NOMO-1 treated with dmso at 0.1 percent for 144 hours (cell line): ENCODE measurements at regions not wholly inside any gene's neighbourhood (a gene's known extent, or its start where the extent isn't known, plus 50 kb on each side); places are given as distances from the start of the nearest gene placed in this dataset.
"Not testable (repeated sequence)": the region's sequence is repeated elsewhere in the genome, so short reads cannot be mapped to it uniquely, and the experiment has no call there.

ENCODE experiments used
- DNase-seq: peaks from one replicate; lab custom pipeline; 2025; ENCODE audit not compliant: unreplicated experiment; lab: John Stamatoyannopoulos, UW

- no peak for DNase-seq
These were observed 158.8 kb upstream of the TBL1XR1 start for GRCh38 chr3:177356113-177356512.

- no peak for DNase-seq
These were observed 159.7 kb upstream of the TBL1XR1 start for GRCh38 chr3:177356952-177357351.

- DNase-seq = peak; percentile 74
These were observed 160.2 kb upstream of the TBL1XR1 start for GRCh38 chr3:177357352-177358090.

GRCh38 chr3:177358091-177358976 lies 161.1 kb upstream of the TBL1XR1 start:
- peak; percentile 91 for DNase-seq

- DNase-seq = no peak
These were observed 161.8 kb upstream of the TBL1XR1 start for GRCh38 chr3:177358977-177359592.

GRCh38 chr3:177359593-177360357 lies 162.5 kb upstream of the TBL1XR1 start:
- peak; percentile 95 for DNase-seq

DNA sequence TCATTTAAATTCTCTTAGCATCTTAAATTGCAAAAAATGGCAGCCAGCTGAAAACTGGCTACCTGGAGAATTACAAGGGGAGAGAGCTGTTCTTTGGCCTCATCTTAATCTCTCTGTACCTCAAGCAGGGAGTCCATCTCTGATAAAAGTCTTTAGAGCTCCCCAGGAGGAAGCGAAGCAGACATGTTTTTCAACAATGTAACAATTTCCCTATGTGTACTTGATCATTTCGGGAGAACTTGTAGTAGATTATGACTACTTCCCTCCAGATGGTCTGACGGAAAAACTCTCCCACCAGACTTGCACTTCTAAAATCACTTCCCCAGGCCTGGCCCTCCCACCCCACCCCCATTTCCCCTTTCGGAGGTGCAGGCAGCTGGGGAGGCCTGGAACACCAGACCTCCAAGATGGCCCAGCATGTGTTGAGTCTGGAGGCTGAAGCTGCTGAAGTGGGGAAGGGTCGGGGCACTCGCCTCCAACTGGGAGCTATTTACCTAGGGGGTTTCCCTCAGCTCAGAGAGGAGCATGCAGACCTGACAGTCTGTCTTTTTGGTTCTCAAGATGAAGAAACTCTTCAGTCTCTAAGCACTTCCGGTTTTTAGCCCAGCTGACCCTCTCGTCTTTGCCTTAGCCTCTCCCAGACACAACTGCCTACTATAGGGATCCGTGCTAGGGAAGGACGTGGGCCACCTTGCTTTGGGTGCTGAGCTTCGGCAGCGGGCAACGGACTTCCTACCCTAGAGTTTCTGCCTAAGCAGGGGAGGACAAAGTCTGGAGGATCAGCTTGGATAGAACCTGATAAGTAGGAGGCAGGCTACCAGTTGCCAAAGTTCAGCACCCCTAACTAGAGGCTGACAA lies 164.0 kb upstream of the TBL1XR1 start:
- peak; percentile 77 for DNase-seq

GRCh38 chr3:177362626-177363025 lies 165.3 kb upstream of the TBL1XR1 start:
- no peak for DNase-seq

- DNase-seq = no peak
These were observed 167.0 kb upstream of the TBL1XR1 start for GRCh38 chr3:177364236-177364635.

GRCh38 chr3:177365294-177365693 lies 168.0 kb upstream of the TBL1XR1 start:
- not testable (repeated sequence) for DNase-seq

DNA sequence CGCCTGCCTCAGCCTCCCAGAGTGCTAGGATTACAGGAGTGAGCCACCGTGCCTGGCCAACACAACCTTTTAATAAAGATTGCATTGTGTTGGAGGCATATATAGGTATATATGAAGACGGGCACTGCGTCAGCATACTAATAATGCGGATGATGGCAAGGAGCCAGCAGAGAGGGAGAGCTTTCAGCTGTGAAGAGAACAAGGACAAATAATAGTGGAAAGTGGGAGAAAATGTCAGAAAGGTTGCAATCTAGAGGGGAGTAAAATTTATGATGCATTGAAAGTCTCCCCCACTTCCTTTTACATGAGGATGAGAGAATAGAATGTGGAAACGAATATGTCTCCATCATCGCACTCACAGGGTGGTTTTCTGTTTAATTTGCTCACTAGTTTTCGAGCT lies 170.5 kb upstream of the TBL1XR1 start:
- no peak for DNase-seq

- DNase-seq = no peak
These were observed 173.1 kb upstream of the TBL1XR1 start for GRCh38 chr3:177370246-177370822.

- DNase-seq = no peak
These were observed 173.9 kb upstream of the TBL1XR1 start for GRCh38 chr3:177371146-177371545.

- DNase-seq = no peak
These were observed 174.6 kb upstream of the TBL1XR1 start for GRCh38 chr3:177371888-177372287.

- DNase-seq = no peak
These were observed 177.0 kb upstream of the TBL1XR1 start for GRCh38 chr3:177374323-177374722.

GRCh38 chr3:177375316-177375715 lies 178.0 kb upstream of the TBL1XR1 start:
- DNase-seq = no peak

DNA sequence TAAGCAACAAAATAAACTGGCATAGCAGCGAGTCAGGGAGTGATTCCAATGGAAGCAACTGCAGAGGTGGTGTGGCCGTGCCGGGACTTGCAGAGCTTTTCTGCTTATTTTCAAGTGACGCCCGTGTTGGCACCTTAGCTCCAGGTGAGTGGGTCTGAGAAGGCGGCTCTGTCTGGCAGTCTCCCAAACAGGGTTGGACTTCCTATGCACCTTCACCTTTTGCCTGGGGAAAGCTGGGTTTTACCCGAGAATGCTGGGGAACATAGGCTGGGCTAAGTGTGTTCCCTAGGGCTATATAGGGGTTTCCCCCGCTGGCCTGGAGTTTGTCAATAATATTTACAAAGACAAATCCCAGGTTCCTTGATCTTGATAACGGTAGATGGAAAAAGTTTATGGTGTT lies 179.9 kb upstream of the TBL1XR1 start:
- DNase-seq = no peak

GRCh38 chr3:177378168-177378567 lies 180.9 kb upstream of the TBL1XR1 start:
- no peak for DNase-seq

DNA sequence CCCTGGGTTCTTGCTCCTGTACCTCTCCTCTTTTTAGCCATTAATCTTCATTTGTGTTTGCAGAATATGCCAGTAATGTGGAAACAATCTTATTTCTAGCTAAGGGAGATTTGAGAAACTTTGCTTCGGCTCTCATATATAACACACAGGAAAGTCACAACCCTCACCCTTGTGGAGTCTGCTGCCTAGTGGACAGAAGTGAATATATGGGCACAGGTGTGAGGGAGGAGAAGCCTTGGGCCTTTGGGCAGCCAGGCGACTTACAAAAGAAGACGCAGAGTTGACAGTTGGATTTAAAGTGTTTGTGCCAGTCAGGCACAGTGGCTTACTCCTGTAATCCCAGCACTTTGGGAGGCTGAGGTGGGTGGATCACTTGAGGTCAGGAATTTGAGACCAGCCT lies 181.8 kb upstream of the TBL1XR1 start:
- no peak for DNase-seq

GRCh38 chr3:177381070-177381469 lies 183.8 kb upstream of the TBL1XR1 start:
- DNase-seq = no peak
